Neuronal stem cell (in vitro differentiated cells): ENCODE measurements at regions not wholly inside any gene's neighbourhood (a gene's known extent, or its start where the extent isn't known, plus 50 kb on each side); places are given as distances from the start of the nearest gene placed in this dataset.

Experiments
- DNase-seq: peaks from one replicate; pipeline ENCODE4 v3.0.0-alpha.2; 2013; ENCODE audit warnings: low spot score
- H2AFZ ChIP-seq: one replicate; pipeline ENCODE4 v1.6.1; 2013; ENCODE audit warnings: mild to moderate bottlenecking, low read length, inconsistent platforms
- H2AK5ac ChIP-seq: 2 replicates; pipeline ENCODE4 v1.6.1; 2013; ENCODE audit warnings: low read depth, mild to moderate bottlenecking, inconsistent platforms, low read length, moderate library complexity, mixed read lengths
- H2BK120ac ChIP-seq: 2 replicates; pipeline ENCODE4 v1.6.1; 2013; ENCODE audit warnings: low read depth, mild to moderate bottlenecking, inconsistent platforms, low read length, moderate library complexity, mixed read lengths
- H2BK12ac ChIP-seq: one replicate; pipeline ENCODE4 v1.6.1; 2013; ENCODE audit warnings: low read length, inconsistent platforms
- H2BK15ac ChIP-seq: 2 replicates; pipeline ENCODE4 v1.6.1; 2013; ENCODE audit warnings: mild to moderate bottlenecking, low read length, inconsistent platforms, mixed read lengths
- H2BK5ac ChIP-seq: one replicate; pipeline ENCODE4 v1.6.1; 2013; ENCODE audit warnings: inconsistent platforms, mild to moderate bottlenecking, low read length, moderate library complexity
- H3K14ac ChIP-seq: one replicate; pipeline ENCODE4 v1.6.1; 2013; ENCODE audit warnings: low read length, inconsistent platforms
- H3K18ac ChIP-seq: 2 replicates; pipeline ENCODE4 v1.6.1; 2013; ENCODE audit warnings: low read length, inconsistent platforms
- H3K23ac ChIP-seq: 2 replicates; pipeline ENCODE4 v1.6.1; 2013; ENCODE audit warnings: low read depth, mild to moderate bottlenecking, mixed read lengths, low read length, inconsistent platforms; ENCODE audit not compliant: poor library complexity
- H3K27ac ChIP-seq: replicated peaks from 3 replicates; pipeline ENCODE4 v1.5.1; 2013; ENCODE audit warnings: low read length, inconsistent platforms
- H3K27me3 ChIP-seq, 3 experiments: 2 replicates each; pipeline ENCODE4 v1.6.1; 2013; ENCODE audit warnings: low read length in 3 of 3, mild to moderate bottlenecking in 2 of 3, inconsistent platforms in 1 of 3, low read depth in 1 of 3, mixed read lengths in 1 of 3, moderate library complexity in 1 of 3; ENCODE audit not compliant: control insufficient read depth in 3 of 3, insufficient read depth in 3 of 3
- H3K36me3 ChIP-seq, 2 donors: replicated peaks in 1 of 2; 2 replicates each; pipeline ENCODE4 v1.6.1; 2013; ENCODE audit warnings: low read length in 2 of 2; ENCODE audit not compliant: control insufficient read depth in 2 of 2, insufficient read depth in 2 of 2
- H3K4ac ChIP-seq: 2 replicates; pipeline ENCODE4 v1.6.1; 2013; ENCODE audit warnings: inconsistent platforms, mild to moderate bottlenecking, low read length, moderate library complexity
- H3K4me1 ChIP-seq, 2 donors: 1 replicate in 1 of 2; 2 replicates in 1 of 2; pipeline ENCODE4 v1.6.1; 2013; ENCODE audit warnings: low read length in 2 of 2, low read depth in 1 of 2; ENCODE audit not compliant: control insufficient read depth in 2 of 2, insufficient read depth in 1 of 2
- H3K4me2 ChIP-seq: one replicate; pipeline ENCODE4 v1.6.1; 2013; ENCODE audit warnings: mild to moderate bottlenecking, low read length, inconsistent platforms; ENCODE audit not compliant: insufficient read depth, poor library complexity, severe bottlenecking
- H3K4me3 ChIP-seq, 2 donors: 2 replicates each; pipeline ENCODE4 v1.5.1; 2013; ENCODE audit warnings: low read length in 2 of 2, mild to moderate bottlenecking in 2 of 2, inconsistent platforms in 1 of 2, moderate library complexity in 1 of 2
- H3K79me1 ChIP-seq: one replicate; pipeline ENCODE4 v1.6.1; 2013; ENCODE audit warnings: low read depth, mild to moderate bottlenecking, inconsistent platforms, low read length, moderate library complexity
- H3K9ac ChIP-seq: one replicate; pipeline ENCODE4 v1.6.1; 2013; ENCODE audit warnings: mild to moderate bottlenecking, low read depth, low read length, inconsistent platforms; ENCODE audit not compliant: poor library complexity
- H3K9me3 ChIP-seq, 2 donors: replicated peaks in 1 of 2; 2 replicates each; pipeline versions ENCODE3 to v1.6.1; 2013; ENCODE audit warnings: low read length in 2 of 2, mild to moderate bottlenecking in 2 of 2, inconsistent platforms in 1 of 2, low read depth in 1 of 2, mixed read lengths in 1 of 2, moderate library complexity in 1 of 2; ENCODE audit not compliant: control insufficient read depth in 2 of 2, insufficient read depth in 1 of 2
- H4K8ac ChIP-seq: one replicate; pipeline ENCODE4 v1.6.1; 2013; ENCODE audit warnings: low read depth, mild to moderate bottlenecking, inconsistent platforms, low read length, moderate library complexity
- H4K91ac ChIP-seq: one replicate; pipeline ENCODE4 v1.6.1; 2013; ENCODE audit warnings: low read length, low read depth, mild to moderate bottlenecking, inconsistent platforms; ENCODE audit not compliant: poor library complexity
- WGBS, 2 donors: extraction: QIAGEN DNeasy Blood & Tissue Kit; methylation state at CpG; one replicate each; pipeline ENCODE4 v1.1.7; 2013; ENCODE audit warnings: missing lambda C conversion rate in 2 of 2, mixed read lengths in 1 of 2; ENCODE audit not compliant: insufficient read length in 2 of 2, insufficient replicate concordance in 1 of 2; ENCODE audit errors: extremely low coverage in 2 of 2; 5-methylcytosine and 5-hydroxymethylcytosine counted together

GRCh38 chr10:131011936-131012640, 299.4 kb downstream of the TCERG1L start:
- H3K4me1 ChIP-seq, result no peaks in the 10 kb centered on the region
- no peaks in the 10 kb centered on the region for H3K79me1 ChIP-seq
- H3K18ac ChIP-seq, result no peak overlapping the region
- no peak overlapping the region for H4K8ac ChIP-seq
- no peak overlapping the region for H2AK5ac ChIP-seq
- H3K9me3 ChIP-seq, result no peaks in the 10 kb centered on the region
- no peak overlapping the region for H2BK15ac ChIP-seq
- no peak overlapping the region for H3K4ac ChIP-seq
- no peak for DNase-seq
- no peak overlapping the region for H3K14ac ChIP-seq
- H2BK120ac ChIP-seq, result no peak overlapping the region
- H2BK12ac ChIP-seq, result no peak overlapping the region
- H2BK5ac ChIP-seq, result no peak overlapping the region
- no peak overlapping the region for H3K4me3 ChIP-seq
- H3K36me3 ChIP-seq, result no peaks in the 10 kb centered on the region
- no CpG with 5 or more reads among the region's 10 CpGs for WGBS, 2 donors
- no peaks in the 10 kb centered on the region for H3K27me3 ChIP-seq
- no peak overlapping the region for H3K27ac ChIP-seq
- H3K23ac ChIP-seq, result peak overlapping the region; percentile 53
- no peak overlapping the region for H4K91ac ChIP-seq
- no peak overlapping the region for H2AFZ ChIP-seq
- H3K4me2 ChIP-seq, result no peak overlapping the region
- no peak overlapping the region for H3K9ac ChIP-seq

DNA sequence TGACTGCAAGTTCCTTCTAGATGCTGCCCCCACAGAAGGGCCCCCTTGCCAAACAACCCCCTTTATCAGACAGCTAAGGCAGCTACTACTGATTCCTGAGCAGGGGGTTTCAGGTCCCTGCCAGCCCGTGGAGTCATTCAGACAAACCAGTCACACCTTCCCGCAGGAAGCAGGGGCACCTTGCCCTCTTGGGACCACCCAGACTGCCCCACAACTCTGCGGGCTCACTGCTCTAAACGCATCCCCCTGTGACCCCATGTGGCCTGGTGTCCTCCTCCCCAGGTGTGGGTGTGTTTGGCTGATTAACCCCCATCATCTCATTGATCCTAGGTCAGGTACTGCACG, 298.9 kb downstream of the TCERG1L start:
- Histone ChIP-seq H3K14ac (no peak overlapping the region), H3K23ac (peak overlapping the region; percentile 53), H2BK12ac (no peak overlapping the region), H2BK120ac (no peak overlapping the region), H3K4me3 (no peak overlapping the region), H2BK5ac (no peak overlapping the region), H3K27me3 (no peaks in the 10 kb centered on the region), H3K4me1 (no peaks in the 10 kb centered on the region), H2AK5ac (no peak overlapping the region), H2AFZ (no peak overlapping the region), H3K4ac (no peak overlapping the region), H3K27ac (no peak overlapping the region), H2BK15ac (peak overlapping the region; percentile 26), H3K9me3 (no peaks in the 10 kb centered on the region), H4K8ac (no peak overlapping the region), H3K18ac (peak overlapping the region; percentile 4), H3K36me3 (no peaks in the 10 kb centered on the region), H3K4me2 (no peak overlapping the region), H3K9ac (no peak overlapping the region), H3K79me1 (no peaks in the 10 kb centered on the region), H4K91ac (no peak overlapping the region)
- no CpG with 5 or more reads among the region's 5 CpGs for WGBS, 2 donors
- no peak for DNase-seq

- Histone ChIP-seq H3K79me1 (no peaks in the 10 kb centered on the region), H3K36me3 (no peaks in the 10 kb centered on the region), H3K4me1 (no peaks in the 10 kb centered on the region), H4K8ac (no peak overlapping the region), H2BK12ac (no peak overlapping the region), H3K27me3 (no peaks in the 10 kb centered on the region), H3K18ac (peak overlapping the region; percentile 52), H3K23ac (no peak overlapping the region), H3K9me3 (no peaks in the 10 kb centered on the region), H2BK5ac (no peak overlapping the region), H3K14ac (no peak overlapping the region), H2AFZ (no peak overlapping the region), H2BK120ac (peak overlapping the region; percentile 16), H2BK15ac (peak overlapping the region; percentile 26), H4K91ac (no peak overlapping the region), H3K4me3 (no peak overlapping the region), H2AK5ac (no peak overlapping the region), H3K4me2 (no peak overlapping the region), H3K4ac (no peak overlapping the region), H3K9ac (no peak overlapping the region), H3K27ac (no peak overlapping the region)
- DNase-seq, result no peak
- no CpG with 5 or more reads among the region's 17 CpGs for WGBS, 2 donors
Measured at GRCh38 chr10:131013281-131013912, 298.1 kb downstream of the TCERG1L start.

GRCh38 chr10:131014271-131014670, 297.2 kb downstream of the TCERG1L start:
- no CpG with 5 or more reads among the region's 3 CpGs for WGBS, 2 donors
- no peak for DNase-seq

More at GRCh38 chr10:131014271-131014670, 297.2 kb downstream of the TCERG1L start:
- Histone ChIP-seq H3K36me3 (no peaks in the 10 kb centered on the region), H3K18ac (no peak overlapping the region), H2BK5ac (no peak overlapping the region), H4K8ac (no peak overlapping the region), H2BK12ac (no peak overlapping the region), H3K4me1 (peaks cover 0 to 2% of the 10 kb centered on the region in 2 donors), H3K9ac (no peak overlapping the region), H4K91ac (no peak overlapping the region), H3K4me2 (no peak overlapping the region), H2BK120ac (no peak overlapping the region), H3K4ac (no peak overlapping the region), H3K9me3 (no peaks in the 10 kb centered on the region), H3K27ac (no peak overlapping the region), H3K14ac (no peak overlapping the region), H3K79me1 (no peaks in the 10 kb centered on the region), H2AFZ (no peak overlapping the region), H2BK15ac (no peak overlapping the region), H3K23ac (no peak overlapping the region), H3K27me3 (no peaks in the 10 kb centered on the region), H3K4me3 (no peak overlapping the region), H2AK5ac (no peak overlapping the region)
